ENCODE measurements at regions not wholly inside any gene's neighbourhood (a gene's known extent, or its start where the extent isn't known, plus 50 kb on each side); places are given as distances from the start of the nearest gene placed in this dataset.
A peak's percentile ranks its signal among the peaks of the same experiment; 100 is the strongest.

DNA sequence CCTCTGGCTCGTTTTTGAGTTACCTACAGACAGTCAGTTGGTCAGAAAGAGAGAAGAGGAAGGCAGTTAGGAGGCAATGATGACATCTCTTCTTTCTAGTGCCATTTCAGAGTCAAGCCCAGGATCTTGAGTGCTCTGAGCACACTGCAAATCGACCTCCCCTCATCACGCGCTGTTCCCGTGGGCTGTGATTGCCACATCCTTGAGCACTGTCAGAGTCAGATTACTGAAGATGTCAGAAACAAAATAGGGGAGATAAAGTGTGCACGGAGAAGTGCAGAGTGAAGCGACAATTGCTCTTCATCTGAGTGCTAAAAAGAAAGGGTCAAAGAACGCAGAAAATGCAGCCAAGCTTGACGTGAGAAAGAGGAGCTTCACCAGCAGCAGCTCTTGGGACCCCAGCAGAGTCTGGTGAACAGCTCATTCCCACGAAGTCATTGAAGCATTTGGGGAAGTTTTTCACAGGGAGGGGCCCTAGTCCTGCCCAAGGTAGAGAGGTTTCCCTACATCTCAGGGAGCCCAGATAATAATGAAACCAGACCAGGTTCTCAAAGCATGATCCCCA, 661.7 kb upstream of the AUTS2 start:
- H3K27ac ChIP-seq (ENCODE audit: insufficient read depth in 1 of 2, low read depth in 1 of 2, low read length in 2 of 2, poor library complexity in 1 of 2, severe bottlenecking in 2 of 2) = no peak overlapping the region
- no peaks in the 10 kb centered on the region for H3K36me3 ChIP-seq (ENCODE audit: control insufficient read depth in 4 of 4, insufficient read depth in 4 of 4, low read length in 3 of 4)
- H3K27me3 ChIP-seq (replicated peaks in 2 of 5; ENCODE audit: control insufficient read depth in 4 of 5, insufficient read depth in 5 of 5, low read length in 4 of 5) = no peaks in the 10 kb centered on the region
- no peak for DNase-seq
- ChIA-PET POLR2A (no interaction called here), CTCF (no interaction called here)
- H3K9me3 ChIP-seq (ENCODE audit: control extremely low read depth in 1 of 5, control insufficient read depth in 4 of 5, insufficient read depth in 2 of 5, low read depth in 1 of 5, low read length in 4 of 5) = no peaks in the 10 kb centered on the region
- H3K4me1 ChIP-seq (ENCODE audit: control extremely low read depth in 1 of 4, control insufficient read depth in 4 of 4, insufficient read depth in 4 of 4, low read length in 3 of 4) = no peaks in the 10 kb centered on the region
- no peak overlapping the region for H3K4me3 ChIP-seq (ENCODE audit: control insufficient read depth in 1 of 7, extremely low read depth in 1 of 7, insufficient read depth in 4 of 7, low read depth in 2 of 7, low read length in 6 of 7)
- 89% methylated on average over 9 of the region's 10 CpGs for WGBS (ENCODE audit: insufficient coverage)

DNA sequence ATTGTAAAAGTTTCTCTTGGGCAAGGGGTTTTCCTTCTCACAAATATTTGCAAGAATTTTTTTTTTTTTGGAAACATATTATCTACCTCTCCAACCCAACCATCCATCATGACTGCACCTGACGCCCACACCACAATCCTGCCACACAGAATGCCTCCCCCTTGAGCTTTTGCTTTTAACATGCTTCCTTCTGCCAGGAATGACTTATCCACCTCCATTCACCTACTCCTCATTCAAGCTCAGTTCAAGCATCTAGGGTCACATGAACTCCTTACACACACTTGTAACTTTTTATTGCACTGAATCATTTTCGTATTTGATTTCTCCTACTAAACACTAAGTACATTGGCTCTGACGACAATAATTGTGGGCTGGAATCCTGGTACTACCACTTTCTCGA, 660.1 kb upstream of the AUTS2 start:
- no peak for DNase-seq
- CTCF ChIA-PET = no interaction called here
- no peaks in the 10 kb centered on the region for H3K4me1 ChIP-seq (ENCODE audit: control extremely low read depth in 1 of 4, control insufficient read depth in 4 of 4, insufficient read depth in 4 of 4, low read length in 3 of 4)
- no peaks in the 10 kb centered on the region for H3K36me3 ChIP-seq (ENCODE audit: control insufficient read depth in 4 of 4, insufficient read depth in 4 of 4, low read length in 3 of 4)
- H3K4me3 ChIP-seq (ENCODE audit: control insufficient read depth in 1 of 7, extremely low read depth in 1 of 7, insufficient read depth in 4 of 7, low read depth in 2 of 7, low read length in 6 of 7) = no peak overlapping the region
- H3K9me3 ChIP-seq (ENCODE audit: control extremely low read depth in 1 of 5, control insufficient read depth in 4 of 5, insufficient read depth in 2 of 5, low read depth in 1 of 5, low read length in 4 of 5) = peaks cover 0 to 2% (median 0%) of the 10 kb centered on the region in 5 experiments
- 60% methylated on average over 2 of the region's 4 CpGs for WGBS (ENCODE audit: insufficient coverage)
- POLR2A ChIA-PET = no interaction called here
- no peak overlapping the region for H3K27ac ChIP-seq (ENCODE audit: insufficient read depth in 1 of 2, low read depth in 1 of 2, low read length in 2 of 2, poor library complexity in 1 of 2, severe bottlenecking in 2 of 2)
- H3K27me3 ChIP-seq (replicated peaks in 2 of 5; ENCODE audit: control insufficient read depth in 4 of 5, insufficient read depth in 5 of 5, low read length in 4 of 5) = no peaks in the 10 kb centered on the region

DNA sequence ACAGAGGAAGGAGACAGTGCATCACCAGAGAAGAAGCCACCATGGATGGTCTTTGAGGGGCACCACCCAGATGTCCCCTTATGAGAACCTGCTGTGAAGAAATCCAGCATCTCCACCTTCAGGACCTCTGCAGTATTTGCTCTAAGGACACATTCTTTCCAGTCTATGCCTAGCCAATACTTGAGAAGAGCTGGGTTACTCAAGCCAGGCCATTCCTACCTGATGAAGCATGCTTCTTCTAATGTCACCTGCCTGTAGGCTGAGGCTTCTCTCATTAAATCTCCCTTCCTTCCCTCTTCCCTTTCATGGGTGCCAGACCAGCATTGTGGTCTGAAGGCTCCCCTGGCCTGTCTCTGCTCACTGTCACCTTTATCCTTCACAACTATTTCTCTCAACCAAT, 654.5 kb upstream of the AUTS2 start:
- DNase-seq = no peak
- Histone ChIP-seq H3K9me3 (ENCODE audit: control extremely low read depth in 1 of 5, control insufficient read depth in 4 of 5, insufficient read depth in 2 of 5, low read depth in 1 of 5, low read length in 4 of 5) (peaks cover 0 to 9% (median 0%) of the 10 kb centered on the region in 5 experiments), H3K27me3 (replicated peaks in 2 of 5; ENCODE audit: control insufficient read depth in 4 of 5, insufficient read depth in 5 of 5, low read length in 4 of 5) (no peaks in the 10 kb centered on the region), H3K4me1 (ENCODE audit: control extremely low read depth in 1 of 4, control insufficient read depth in 4 of 4, insufficient read depth in 4 of 4, low read length in 3 of 4) (no peaks in the 10 kb centered on the region), H3K27ac (ENCODE audit: insufficient read depth in 1 of 2, low read depth in 1 of 2, low read length in 2 of 2, poor library complexity in 1 of 2, severe bottlenecking in 2 of 2) (no peak overlapping the region), H3K36me3 (ENCODE audit: control insufficient read depth in 4 of 4, insufficient read depth in 4 of 4, low read length in 3 of 4) (no peaks in the 10 kb centered on the region), H3K4me3 (ENCODE audit: control insufficient read depth in 1 of 7, extremely low read depth in 1 of 7, insufficient read depth in 4 of 7, low read depth in 2 of 7, low read length in 6 of 7) (no peak overlapping the region)
- ChIA-PET POLR2A (no interaction called here), CTCF (no interaction called here)

DNA sequence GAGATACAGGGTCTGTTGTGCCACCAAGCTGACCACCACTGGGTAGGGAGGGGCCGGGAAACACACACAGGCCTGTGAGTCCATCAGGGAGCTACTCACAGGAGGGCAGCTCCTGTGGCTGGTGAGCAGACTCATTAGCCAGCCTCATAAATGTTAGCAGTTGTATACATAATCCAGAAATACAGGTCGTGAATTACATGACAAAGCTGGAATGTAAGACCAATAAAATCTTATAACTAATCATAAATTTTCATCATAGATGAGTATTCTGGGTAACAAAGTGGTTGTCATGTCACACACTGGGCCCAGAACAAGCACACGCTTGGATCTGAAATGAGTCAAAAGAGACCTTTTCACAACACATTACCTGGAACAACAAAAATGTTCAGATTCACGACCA, 642.6 kb upstream of the AUTS2 start:
- DNase-seq = no peak
- Histone ChIP-seq H3K9me3 (ENCODE audit: control extremely low read depth in 1 of 5, control insufficient read depth in 4 of 5, insufficient read depth in 2 of 5, low read depth in 1 of 5, low read length in 4 of 5) (no peaks in the 10 kb centered on the region), H3K27ac (ENCODE audit: insufficient read depth in 1 of 2, low read depth in 1 of 2, low read length in 2 of 2, poor library complexity in 1 of 2, severe bottlenecking in 2 of 2) (no peak overlapping the region), H3K36me3 (ENCODE audit: control insufficient read depth in 4 of 4, insufficient read depth in 4 of 4, low read length in 3 of 4) (no peaks in the 10 kb centered on the region), H3K27me3 (replicated peaks in 2 of 5; ENCODE audit: control insufficient read depth in 4 of 5, insufficient read depth in 5 of 5, low read length in 4 of 5) (no peaks in the 10 kb centered on the region), H3K4me3 (ENCODE audit: control insufficient read depth in 1 of 7, extremely low read depth in 1 of 7, insufficient read depth in 4 of 7, low read depth in 2 of 7, low read length in 6 of 7) (no peak overlapping the region), H3K4me1 (ENCODE audit: control extremely low read depth in 1 of 4, control insufficient read depth in 4 of 4, insufficient read depth in 4 of 4, low read length in 3 of 4) (no peaks in the 10 kb centered on the region)
- CTCF ChIA-PET = no interaction called here
- POLR2A ChIA-PET = no interaction called here
- WGBS (ENCODE audit: insufficient coverage) = 83% methylated on average over 3 of the region's 4 CpGs

DNA sequence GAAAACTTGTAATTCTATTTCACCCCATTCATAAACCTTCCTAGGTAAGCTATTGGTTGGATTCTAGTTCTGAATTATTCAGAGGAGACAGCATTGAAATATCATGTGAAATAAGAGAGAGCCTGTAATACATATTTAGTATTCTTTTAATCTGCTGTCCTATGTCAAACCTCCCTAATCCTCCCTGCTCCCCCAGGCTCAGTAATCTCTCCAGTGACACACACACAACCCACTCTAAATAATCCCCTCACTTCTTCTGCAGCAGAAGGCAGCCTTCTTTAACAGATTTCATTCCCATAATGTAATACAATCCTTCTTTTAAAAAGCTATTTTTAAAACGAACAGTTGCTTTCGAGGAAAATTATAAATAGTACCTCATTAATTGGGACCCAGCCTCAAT, 639.7 kb upstream of the AUTS2 start:
- no peaks in the 10 kb centered on the region for H3K27me3 ChIP-seq (replicated peaks in 2 of 5; ENCODE audit: control insufficient read depth in 4 of 5, insufficient read depth in 5 of 5, low read length in 4 of 5)
- POLR2A ChIA-PET = no interaction called here

DNA sequence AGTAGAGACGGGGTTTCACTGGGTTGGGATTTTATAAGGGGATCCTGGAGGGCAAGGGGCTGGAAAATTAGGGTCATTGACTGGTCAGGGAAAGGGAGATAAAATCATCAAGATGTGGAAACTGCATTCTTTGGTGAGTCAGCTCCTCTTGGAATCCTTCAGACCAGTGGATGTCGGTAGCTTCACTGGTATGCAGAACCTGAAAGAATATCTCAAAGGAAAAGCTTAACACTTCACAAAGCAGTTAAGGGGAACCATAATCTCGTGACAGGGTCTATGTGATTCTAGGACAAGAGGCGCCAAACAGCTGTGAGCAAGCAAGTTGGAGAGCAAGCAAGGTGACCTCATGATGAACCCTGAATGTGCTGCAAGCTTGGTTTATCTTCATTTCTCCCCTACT, 634.7 kb upstream of the AUTS2 start:
- ChIA-PET CTCF (no interaction called here), POLR2A (no interaction called here)
- no peaks in the 10 kb centered on the region for H3K36me3 ChIP-seq (ENCODE audit: control insufficient read depth in 4 of 4, insufficient read depth in 4 of 4, low read length in 3 of 4)
- no peaks in the 10 kb centered on the region for H3K4me1 ChIP-seq (ENCODE audit: control extremely low read depth in 1 of 4, control insufficient read depth in 4 of 4, insufficient read depth in 4 of 4, low read length in 3 of 4)
- H3K4me3 ChIP-seq (ENCODE audit: control insufficient read depth in 1 of 7, extremely low read depth in 1 of 7, insufficient read depth in 4 of 7, low read depth in 2 of 7, low read length in 6 of 7) = no peak overlapping the region
- WGBS (ENCODE audit: insufficient coverage) = 74% methylated on average over 3 of the region's 4 CpGs
- no peak overlapping the region for H3K27ac ChIP-seq (ENCODE audit: insufficient read depth in 1 of 2, low read depth in 1 of 2, low read length in 2 of 2, poor library complexity in 1 of 2, severe bottlenecking in 2 of 2)
- peaks cover 0 to 3% (median 0%) of the 10 kb centered on the region in 5 experiments for H3K9me3 ChIP-seq (ENCODE audit: control extremely low read depth in 1 of 5, control insufficient read depth in 4 of 5, insufficient read depth in 2 of 5, low read depth in 1 of 5, low read length in 4 of 5)
- peak in 1 of 3 donors; percentile 54 for DNase-seq
- no peaks in the 10 kb centered on the region for H3K27me3 ChIP-seq (replicated peaks in 2 of 5; ENCODE audit: control insufficient read depth in 4 of 5, insufficient read depth in 5 of 5, low read length in 4 of 5)

More for the DNA sequence above, 639.7 kb upstream of the AUTS2 start:
- H3K9me3 ChIP-seq (ENCODE audit: control extremely low read depth in 1 of 5, control insufficient read depth in 4 of 5, insufficient read depth in 2 of 5, low read depth in 1 of 5, low read length in 4 of 5) = peaks cover 0 to 3% (median 0%) of the 10 kb centered on the region in 5 experiments
- CTCF ChIA-PET = no interaction called here
- no CpG with 5 or more reads among the region's 2 CpGs for WGBS (ENCODE audit: insufficient coverage)
- no peaks in the 10 kb centered on the region for H3K4me1 ChIP-seq (ENCODE audit: control extremely low read depth in 1 of 4, control insufficient read depth in 4 of 4, insufficient read depth in 4 of 4, low read length in 3 of 4)
- no peak overlapping the region for H3K27ac ChIP-seq (ENCODE audit: insufficient read depth in 1 of 2, low read depth in 1 of 2, low read length in 2 of 2, poor library complexity in 1 of 2, severe bottlenecking in 2 of 2)
- H3K4me3 ChIP-seq (ENCODE audit: control insufficient read depth in 1 of 7, extremely low read depth in 1 of 7, insufficient read depth in 4 of 7, low read depth in 2 of 7, low read length in 6 of 7) = no peak overlapping the region
- DNase-seq = no peak
- no peaks in the 10 kb centered on the region for H3K36me3 ChIP-seq (ENCODE audit: control insufficient read depth in 4 of 4, insufficient read depth in 4 of 4, low read length in 3 of 4)

DNA sequence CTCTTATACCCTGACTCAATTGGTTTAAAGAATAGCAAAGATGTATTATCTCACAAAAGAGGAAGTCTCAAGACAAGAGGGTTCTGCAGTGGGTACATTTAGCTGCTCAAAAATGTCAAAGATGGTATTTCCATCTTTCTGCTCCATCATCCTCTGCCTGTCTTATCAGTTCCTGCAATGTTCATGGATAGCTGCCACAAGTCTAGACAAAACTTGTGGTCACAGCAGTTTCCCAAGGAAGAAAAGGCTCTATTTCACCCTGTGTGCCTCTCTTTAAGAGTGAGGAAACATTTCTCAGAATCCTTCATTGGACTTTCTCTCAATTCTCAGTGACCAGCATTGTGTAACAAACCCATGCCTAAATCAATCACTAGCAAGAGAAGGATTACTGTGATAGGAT, 634.2 kb upstream of the AUTS2 start:
- peaks cover 0 to 3% (median under 1%) of the 10 kb centered on the region in 5 experiments for H3K9me3 ChIP-seq (ENCODE audit: control extremely low read depth in 1 of 5, control insufficient read depth in 4 of 5, insufficient read depth in 2 of 5, low read depth in 1 of 5, low read length in 4 of 5)
- no peak overlapping the region for H3K27ac ChIP-seq (ENCODE audit: insufficient read depth in 1 of 2, low read depth in 1 of 2, low read length in 2 of 2, poor library complexity in 1 of 2, severe bottlenecking in 2 of 2)
- CTCF ChIA-PET = no interaction called here
- H3K36me3 ChIP-seq (ENCODE audit: control insufficient read depth in 4 of 4, insufficient read depth in 4 of 4, low read length in 3 of 4) = no peaks in the 10 kb centered on the region
- H3K4me3 ChIP-seq (ENCODE audit: control insufficient read depth in 1 of 7, extremely low read depth in 1 of 7, insufficient read depth in 4 of 7, low read depth in 2 of 7, low read length in 6 of 7) = no peak overlapping the region
- H3K4me1 ChIP-seq (ENCODE audit: control extremely low read depth in 1 of 4, control insufficient read depth in 4 of 4, insufficient read depth in 4 of 4, low read length in 3 of 4) = no peaks in the 10 kb centered on the region
- peak; percentile 1 to 44 (median 4) for DNase-seq
- POLR2A ChIA-PET = no interaction called here
- H3K27me3 ChIP-seq (replicated peaks in 2 of 5; ENCODE audit: control insufficient read depth in 4 of 5, insufficient read depth in 5 of 5, low read length in 4 of 5) = no peaks in the 10 kb centered on the region
